Activated T-cell treated with anti-CD3 and anti-CD28 coated beads, Interleukin-2, amount 50 U/mL, for 72 hours (primary cell): ENCODE measurements at regions not wholly inside any gene's neighbourhood (a gene's known extent, or its start where the extent isn't known, plus 50 kb on each side); places are given as distances from the start of the nearest gene placed in this dataset.

Source experiments
- ATAC-seq, 2 donors: fragments of 150-1000 bp; cut with Tn5 transposase; replicated peaks in 1 of 2; 2 replicates each; pipeline ENCODE4 v1.10.0; 2021; ENCODE audit warnings: moderate library complexity in 2 of 2, mild to moderate bottlenecking in 1 of 2
- DNase-seq, 2 donors: peaks; one replicate each; pipeline ENCODE4 v3.0.0; 2021 to 2022; ENCODE audit warnings: mixed read lengths in 1 of 2
- H3K27ac Mint-ChIP-seq: one replicate; pipeline ENCODE4 v1.8.0; 2022; ENCODE audit warnings: mild to moderate bottlenecking, moderate library complexity, mixed read lengths
- H3K27me3 Mint-ChIP-seq: one replicate; pipeline ENCODE4 v1.8.0; 2022; ENCODE audit warnings: low read depth, mixed read lengths
- H3K36me3 Mint-ChIP-seq, 2 donors: one replicate each; pipeline ENCODE4 v1.8.0; 2022; ENCODE audit warnings: mixed read lengths in 2 of 2, mild to moderate bottlenecking in 1 of 2; ENCODE audit not compliant: insufficient read depth in 2 of 2
- H3K4me1 Mint-ChIP-seq: one replicate; pipeline ENCODE4 v1.8.0; 2022; ENCODE audit warnings: low read depth, mixed read lengths
- H3K4me3 Mint-ChIP-seq, 2 donors: one replicate each; pipeline ENCODE4 v1.8.0; 2022; ENCODE audit warnings: mild to moderate bottlenecking in 2 of 2, mixed read lengths in 2 of 2, moderate library complexity in 2 of 2
- H3K9me3 Mint-ChIP-seq, 2 donors: one replicate each; pipeline ENCODE4 v1.8.0; 2022; ENCODE audit warnings: mixed read lengths in 2 of 2

DNA sequence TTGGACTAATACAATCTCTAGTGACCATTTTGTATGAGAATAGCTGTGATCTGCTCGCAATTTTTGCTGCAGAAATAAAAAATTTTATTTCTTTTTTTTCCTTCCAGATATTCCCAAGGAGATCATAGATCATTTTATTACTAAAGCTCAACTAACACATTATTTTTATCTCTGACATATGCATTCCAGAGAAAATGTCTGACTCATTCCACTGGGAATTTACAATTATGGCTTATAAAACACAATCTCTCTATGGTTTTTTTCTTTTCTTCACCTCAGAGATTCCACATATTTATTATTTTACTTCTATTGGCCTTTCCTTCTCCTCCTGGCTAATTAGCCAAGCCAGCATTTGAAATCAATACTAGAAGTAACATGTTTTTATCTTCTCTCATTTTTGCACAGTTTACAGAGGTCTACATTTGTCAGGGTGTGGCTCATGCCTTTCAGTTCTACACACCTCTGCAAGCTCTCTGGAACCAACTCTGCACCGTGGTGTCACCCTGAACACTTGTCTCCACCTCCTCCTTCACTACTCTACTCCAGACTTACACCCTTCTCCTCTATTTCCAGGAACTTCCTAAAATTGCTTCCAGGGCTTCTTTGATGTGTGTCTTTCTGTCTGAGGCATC, 59.8 kb upstream of the GPM6A start:
- ATAC-seq (no peak), DNase-seq (no peak)
- Mint-ChIP-seq H3K4me3 (no peak overlapping the region), H3K9me3 (peaks cover 3 to 4% of the 10 kb centered on the region in 2 donors), H3K27ac (no peak overlapping the region), H3K4me1 (no peaks in the 10 kb centered on the region), H3K27me3 (peaks cover 8% of the 10 kb centered on the region), H3K36me3 (no peaks in the 10 kb centered on the region)

DNA sequence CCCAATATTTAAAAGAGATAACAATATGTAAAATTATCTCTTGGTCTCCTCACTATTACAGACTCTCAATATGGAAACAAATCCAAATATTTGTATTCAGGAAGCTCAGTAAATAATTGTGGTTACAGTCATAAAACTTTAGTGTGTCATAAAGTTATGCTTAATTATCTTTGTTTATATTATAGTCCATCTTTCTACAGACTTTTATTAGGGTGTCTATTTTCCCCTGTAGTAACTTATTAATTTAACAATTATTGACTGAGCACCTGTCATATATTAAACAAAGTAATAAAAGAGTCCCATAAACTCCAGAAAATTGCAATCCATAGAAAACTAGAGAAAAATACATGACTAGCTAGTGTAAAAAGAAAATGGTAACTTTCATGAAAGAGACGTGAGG, 61.6 kb upstream of the GPM6A start:
- Mint-ChIP-seq H3K4me3 (no peak overlapping the region), H3K36me3 (no peaks in the 10 kb centered on the region), H3K27me3 (peaks cover 8% of the 10 kb centered on the region), H3K27ac (no peak overlapping the region), H3K9me3 (peaks cover 3 to 7% of the 10 kb centered on the region in 2 donors), H3K4me1 (no peaks in the 10 kb centered on the region)
- no peak for ATAC-seq
- DNase-seq, result no peak

DNA sequence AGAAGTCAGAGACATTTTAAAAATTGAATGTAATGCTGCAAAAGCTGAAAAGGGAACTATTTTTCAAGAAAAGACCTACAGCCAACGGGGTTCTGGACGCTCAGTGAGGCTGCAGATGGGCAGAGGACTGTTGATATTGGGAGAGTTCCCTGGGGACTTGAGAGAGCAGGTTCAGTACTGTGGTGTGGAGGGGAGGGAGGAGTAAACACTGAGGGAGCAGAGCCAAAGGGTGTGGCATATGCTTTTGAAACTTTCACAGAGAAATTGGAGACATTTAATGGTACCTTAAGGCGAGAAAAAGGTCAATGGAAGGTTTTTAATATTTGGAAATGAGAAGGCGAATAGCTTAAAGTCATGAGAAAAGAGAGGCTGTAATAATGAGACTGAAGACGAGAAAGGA, 62.2 kb upstream of the GPM6A start:
- H3K27ac Mint-ChIP-seq, result no peak overlapping the region
- H3K27me3 Mint-ChIP-seq, result peaks cover 8% of the 10 kb centered on the region
- no peak overlapping the region for H3K4me3 Mint-ChIP-seq
- DNase-seq (no peak), ATAC-seq (no peak)
- no peaks in the 10 kb centered on the region for H3K36me3 Mint-ChIP-seq
- H3K4me1 Mint-ChIP-seq, result no peaks in the 10 kb centered on the region
- H3K9me3 Mint-ChIP-seq, result peaks cover 5 to 9% of the 10 kb centered on the region in 2 donors

DNA sequence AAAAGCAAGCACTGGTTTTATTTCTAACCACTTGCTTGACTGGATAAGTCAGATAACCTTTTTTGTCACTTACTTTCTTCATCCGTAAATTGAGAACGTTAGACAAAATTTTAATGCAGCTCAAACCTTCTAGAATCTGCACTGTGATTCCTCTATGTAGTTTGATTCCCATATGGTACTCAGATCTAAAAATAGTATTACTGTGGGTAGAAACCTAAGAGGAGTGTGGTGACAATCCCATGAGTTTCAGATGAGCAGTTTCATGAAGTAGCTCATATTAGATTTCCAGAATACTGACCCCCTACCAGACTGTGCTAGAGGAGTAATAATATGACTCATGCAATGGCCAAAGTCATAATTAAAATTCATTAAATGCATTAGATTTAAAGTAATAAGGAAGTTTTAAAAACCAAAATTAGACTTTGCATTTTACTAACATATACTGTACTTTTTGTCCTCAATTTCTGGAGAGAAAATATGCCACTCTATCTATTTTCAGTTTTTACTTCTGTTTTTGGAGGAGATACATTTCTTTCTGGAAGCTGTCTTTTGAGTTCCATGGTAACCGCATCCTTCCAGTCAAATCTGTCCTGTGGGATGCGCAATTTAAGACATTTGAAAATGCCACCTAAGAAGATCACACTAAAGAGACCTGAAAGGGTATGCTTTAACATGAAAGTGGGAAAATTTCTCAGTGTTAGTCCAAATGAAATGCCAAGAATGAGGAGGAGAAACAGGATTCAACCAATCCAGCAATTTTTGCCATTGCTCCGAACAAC, 64.1 kb upstream of the GPM6A start:
- H3K4me1 Mint-ChIP-seq, result no peaks in the 10 kb centered on the region
- no peak for DNase-seq
- H3K36me3 Mint-ChIP-seq, result no peaks in the 10 kb centered on the region
- ATAC-seq, result no peak
- peaks cover 7 to 9% of the 10 kb centered on the region in 2 donors for H3K9me3 Mint-ChIP-seq
- peaks cover 8% of the 10 kb centered on the region for H3K27me3 Mint-ChIP-seq
- no peak overlapping the region for H3K4me3 Mint-ChIP-seq
- H3K27ac Mint-ChIP-seq, result no peak overlapping the region

DNA sequence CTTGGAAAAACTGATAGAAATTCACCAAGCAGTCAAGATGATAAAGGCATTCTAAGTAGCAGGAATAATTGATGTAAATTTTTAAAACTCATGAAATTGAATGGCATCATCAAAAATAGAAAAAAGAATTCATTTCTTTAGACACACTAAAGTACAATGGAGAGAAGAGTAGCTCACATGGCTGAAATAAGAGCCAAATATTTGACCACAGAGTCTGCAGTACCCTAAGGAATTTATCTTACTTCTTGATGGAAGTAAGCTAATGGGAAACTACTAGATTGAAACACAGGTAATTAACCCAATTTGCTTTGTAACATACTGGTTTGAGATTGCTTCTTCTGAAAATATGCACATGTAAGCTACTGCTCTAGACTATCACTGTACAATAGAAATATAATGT, 70.8 kb upstream of the GPM6A start:
- H3K9me3 Mint-ChIP-seq, result peaks cover 3 to 5% of the 10 kb centered on the region in 2 donors
- H3K4me3 Mint-ChIP-seq, result no peak overlapping the region
- H3K4me1 Mint-ChIP-seq, result no peaks in the 10 kb centered on the region
- no peak for ATAC-seq
- H3K27ac Mint-ChIP-seq, result no peak overlapping the region
- H3K36me3 Mint-ChIP-seq, result no peaks in the 10 kb centered on the region
- no peak for DNase-seq
- no peaks in the 10 kb centered on the region for H3K27me3 Mint-ChIP-seq

DNA sequence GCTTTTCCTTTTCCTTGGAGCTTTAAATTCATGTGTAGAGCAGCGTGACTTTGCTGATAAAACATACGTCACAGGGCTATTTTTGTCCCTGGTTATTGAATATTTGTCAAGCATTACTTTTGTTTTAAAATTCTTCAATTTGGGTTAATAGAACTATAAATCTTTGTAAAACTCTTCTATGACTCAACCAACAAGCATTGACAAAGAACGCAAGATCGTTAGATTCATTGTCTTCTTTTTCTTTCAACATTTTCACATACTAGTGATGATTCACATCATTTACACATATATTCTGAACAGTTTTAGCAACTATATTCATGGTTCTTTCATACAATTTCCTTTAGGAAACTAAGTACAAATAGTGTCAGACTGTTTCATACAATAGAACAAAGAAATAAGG, 72.0 kb upstream of the GPM6A start:
- no peak for ATAC-seq
- no peaks in the 10 kb centered on the region for H3K36me3 Mint-ChIP-seq
- no peak for DNase-seq
- H3K27me3 Mint-ChIP-seq, result no peaks in the 10 kb centered on the region
- H3K27ac Mint-ChIP-seq, result no peak overlapping the region
- H3K9me3 Mint-ChIP-seq, result peaks cover 2 to 5% of the 10 kb centered on the region in 2 donors
- H3K4me3 Mint-ChIP-seq, result no peak overlapping the region
- H3K4me1 Mint-ChIP-seq, result no peaks in the 10 kb centered on the region

DNA sequence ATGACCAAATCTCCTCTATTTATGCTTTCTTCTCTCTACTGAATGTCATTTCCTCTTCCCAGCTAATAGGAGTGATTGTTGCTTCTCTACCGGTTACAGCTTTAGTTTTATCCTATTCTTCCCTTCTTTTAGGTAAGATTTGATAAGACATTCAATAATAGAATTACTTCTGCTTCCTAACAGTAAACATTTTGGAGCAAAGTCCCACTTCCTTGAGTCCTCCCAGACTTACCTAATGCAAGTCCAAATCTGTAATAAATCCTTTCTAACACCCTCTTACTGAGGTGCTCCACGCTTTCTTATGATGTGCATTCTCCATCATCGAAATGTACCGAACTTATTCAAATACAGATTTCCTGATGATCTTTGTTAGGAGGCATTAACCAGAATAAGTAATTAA, 79.2 kb upstream of the GPM6A start:
- H3K36me3 Mint-ChIP-seq, result no peaks in the 10 kb centered on the region
- no peak overlapping the region for H3K27ac Mint-ChIP-seq
- no peaks in the 10 kb centered on the region for H3K27me3 Mint-ChIP-seq
- no peak for ATAC-seq
- H3K4me3 Mint-ChIP-seq, result no peak overlapping the region
- no peaks in the 10 kb centered on the region for H3K4me1 Mint-ChIP-seq
- no peak for DNase-seq
- no peaks in the 10 kb centered on the region for H3K9me3 Mint-ChIP-seq

DNA sequence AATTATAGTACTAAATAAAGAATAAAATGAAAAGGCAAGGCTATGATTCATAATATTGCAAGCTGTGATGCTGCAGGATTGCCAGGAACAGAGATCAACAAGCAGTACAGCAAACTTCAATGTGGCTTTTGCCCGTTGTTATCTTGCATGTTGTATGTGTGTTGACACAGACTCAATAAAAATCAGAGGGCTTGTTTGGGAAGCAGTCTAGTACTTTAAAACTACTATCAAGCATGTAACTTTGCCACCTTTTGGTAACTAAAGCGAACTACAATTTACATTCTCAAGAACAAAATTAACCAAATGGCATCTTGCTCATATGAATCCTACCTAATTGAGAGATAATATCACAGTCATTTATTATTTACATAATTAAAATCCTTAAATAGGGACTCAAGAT, 79.8 kb upstream of the GPM6A start:
- no peak overlapping the region for H3K4me3 Mint-ChIP-seq
- no peaks in the 10 kb centered on the region for H3K36me3 Mint-ChIP-seq
- ATAC-seq (no peak), DNase-seq (no peak)
- H3K4me1 Mint-ChIP-seq, result no peaks in the 10 kb centered on the region
- H3K27me3 Mint-ChIP-seq, result no peaks in the 10 kb centered on the region
- H3K27ac Mint-ChIP-seq, result no peak overlapping the region
- H3K9me3 Mint-ChIP-seq, result no peaks in the 10 kb centered on the region

DNA sequence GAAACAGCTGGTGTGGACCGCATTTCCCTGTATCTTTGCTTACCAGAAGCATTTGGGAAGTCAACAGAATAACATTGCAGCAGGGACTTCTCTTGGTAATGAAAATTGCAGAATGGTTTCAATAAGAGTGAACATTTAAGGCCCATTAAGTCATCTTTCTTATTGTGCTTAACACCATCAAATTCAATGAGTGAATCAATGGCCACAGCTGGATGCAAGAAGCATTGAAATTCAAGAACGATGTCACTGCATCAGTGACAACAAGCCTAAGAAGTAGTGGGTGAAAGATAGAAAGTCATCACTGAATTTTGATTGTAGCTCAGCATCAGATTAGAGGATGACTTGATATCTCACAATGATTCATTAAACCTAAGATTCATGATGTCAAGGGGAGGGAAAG, 93.9 kb upstream of the GPM6A start:
- H3K4me1 Mint-ChIP-seq, result no peaks in the 10 kb centered on the region
- H3K27ac Mint-ChIP-seq, result no peak overlapping the region
- no peak for ATAC-seq
- no peaks in the 10 kb centered on the region for H3K36me3 Mint-ChIP-seq
- peaks cover 0 to 2% of the 10 kb centered on the region in 2 donors for H3K9me3 Mint-ChIP-seq
- H3K27me3 Mint-ChIP-seq, result no peaks in the 10 kb centered on the region
- no peak for DNase-seq
- H3K4me3 Mint-ChIP-seq, result no peak overlapping the region

DNA sequence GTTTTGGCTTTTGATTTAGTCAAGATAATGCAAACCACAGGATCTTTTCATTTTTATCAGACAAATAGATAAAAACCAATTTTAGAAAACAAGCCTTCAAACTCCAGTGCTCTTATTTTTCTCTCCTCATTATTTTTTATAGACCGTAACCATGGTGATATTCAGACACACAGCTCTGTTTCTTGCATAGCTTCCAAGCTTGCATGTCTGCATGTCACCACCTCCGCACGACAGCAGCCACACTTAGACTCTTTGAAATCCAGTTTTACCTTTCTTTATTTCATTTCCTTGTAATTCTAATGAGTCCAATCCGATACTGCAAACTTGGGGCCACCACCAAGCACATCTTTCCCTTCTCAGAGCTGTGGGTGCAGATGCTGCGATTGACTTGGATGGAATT, 94.3 kb upstream of the GPM6A start:
- Mint-ChIP-seq H3K36me3 (no peaks in the 10 kb centered on the region), H3K4me3 (no peak overlapping the region), H3K27me3 (no peaks in the 10 kb centered on the region), H3K9me3 (peaks cover 0 to 2% of the 10 kb centered on the region in 2 donors), H3K4me1 (no peaks in the 10 kb centered on the region), H3K27ac (no peak overlapping the region)
- DNase-seq, result no peak
- ATAC-seq, result no peak

DNA sequence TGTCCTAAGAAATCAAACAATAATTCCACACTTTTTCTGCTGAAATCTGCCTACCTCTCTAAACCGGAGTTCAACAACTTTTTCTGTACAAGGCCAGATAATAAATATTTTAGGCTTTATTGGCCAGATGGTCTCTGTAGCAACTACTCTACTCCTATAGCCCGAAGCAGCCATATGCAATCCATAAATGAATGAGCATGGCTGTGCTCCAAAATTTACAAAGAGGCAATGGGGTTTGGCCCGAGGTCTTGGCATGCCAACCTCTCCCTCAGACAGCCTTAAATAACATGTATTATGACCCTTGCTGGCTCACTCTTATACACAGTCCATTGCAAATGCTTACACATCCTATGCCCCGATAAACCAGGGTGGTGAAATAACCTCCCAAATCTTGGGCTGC, 98.6 kb upstream of the GPM6A start:
- ATAC-seq (no peak), DNase-seq (no peak)
- Mint-ChIP-seq H3K9me3 (peaks cover 0 to 1% of the 10 kb centered on the region in 2 donors), H3K4me1 (no peaks in the 10 kb centered on the region), H3K27ac (no peak overlapping the region), H3K27me3 (no peaks in the 10 kb centered on the region), H3K4me3 (no peak overlapping the region), H3K36me3 (no peaks in the 10 kb centered on the region)

DNA sequence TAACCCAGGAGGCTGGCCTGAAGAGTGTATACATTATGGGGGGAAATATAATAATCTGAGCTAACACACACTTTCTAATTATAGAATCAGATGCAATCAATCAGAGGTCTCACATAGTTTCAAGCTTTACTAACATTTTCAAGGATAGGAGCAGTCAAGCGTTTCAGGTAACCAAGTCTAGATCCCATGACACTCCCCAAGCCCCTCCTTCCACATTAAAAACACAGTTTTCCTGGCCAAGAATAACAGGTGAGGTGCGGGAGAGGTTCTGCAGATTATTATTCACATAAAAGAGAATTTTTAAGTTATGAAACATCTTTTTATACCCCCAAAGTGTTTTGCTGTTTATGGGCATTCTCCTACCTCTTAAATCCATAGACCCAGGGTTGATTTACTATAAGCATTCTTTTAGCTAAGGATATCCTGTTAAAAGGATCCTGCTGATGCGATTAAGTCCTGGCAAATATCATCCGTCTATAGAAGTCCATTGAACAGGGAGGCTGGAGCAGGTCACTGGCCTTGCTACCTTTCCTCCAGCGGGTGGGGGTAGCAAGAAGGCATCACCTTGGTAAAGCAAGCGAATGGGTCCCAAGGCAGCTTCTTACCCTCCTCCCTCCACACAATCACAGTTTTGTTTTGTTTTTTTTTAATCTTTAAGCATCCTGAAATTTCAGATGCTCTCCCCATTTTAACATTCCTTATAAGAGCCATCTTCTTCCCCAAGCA, 104.7 kb upstream of the GPM6A start:
- Mint-ChIP-seq H3K4me3 (no peak overlapping the region), H3K9me3 (peaks cover 0 to 1% of the 10 kb centered on the region in 2 donors), H3K27ac (no peak overlapping the region), H3K36me3 (no peaks in the 10 kb centered on the region), H3K4me1 (no peaks in the 10 kb centered on the region), H3K27me3 (peaks cover 5% of the 10 kb centered on the region)
- no peak for DNase-seq
- ATAC-seq, result no peak

DNA sequence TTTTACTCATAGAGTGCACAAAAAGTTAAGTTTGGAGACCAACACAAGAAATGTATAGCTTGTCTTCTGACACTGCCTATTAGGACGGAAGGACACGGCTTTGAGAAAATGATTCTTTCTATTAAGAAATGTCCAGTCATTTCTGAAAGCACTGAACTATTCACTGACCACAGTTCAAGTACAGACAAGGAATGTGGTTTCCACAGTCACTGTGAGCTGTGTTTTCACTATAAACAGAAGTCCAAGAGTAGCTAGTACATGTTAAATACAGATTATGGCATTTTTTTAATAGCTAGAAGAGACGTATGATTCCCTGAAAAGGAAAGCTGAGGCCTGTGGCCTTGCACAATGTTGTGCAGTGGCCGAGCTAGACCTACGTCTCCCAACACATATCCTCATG, 115.1 kb upstream of the GPM6A start:
- H3K4me3 Mint-ChIP-seq, result no peak overlapping the region
- no peaks in the 10 kb centered on the region for H3K9me3 Mint-ChIP-seq
- no peaks in the 10 kb centered on the region for H3K27me3 Mint-ChIP-seq
- no peak overlapping the region for H3K27ac Mint-ChIP-seq
- DNase-seq, result no peak
- ATAC-seq, result no peak
- no peaks in the 10 kb centered on the region for H3K36me3 Mint-ChIP-seq
- H3K4me1 Mint-ChIP-seq, result no peaks in the 10 kb centered on the region
